IMR-90 (cell line): ENCODE measurements at regions not wholly inside any gene's neighbourhood (a gene's known extent, or its start where the extent isn't known, plus 50 kb on each side); places are given as distances from the start of the nearest gene placed in this dataset.

Experiments
- ATAC-seq: fragments of 200-7000 bp; cut with Tn5 transposase; 2 replicates; pipeline ENCODE4 v1.9.1; 2020; ENCODE audit warnings: low read depth, mild to moderate bottlenecking, moderate library complexity
- BruUV-seq: library from RNA; stranded (reverse); fragments of 400-500 nt; replicated peaks from 2 replicates; lab custom pipeline; 2021; lab: Mats Ljungman, UMichigan
- CTCF ChIA-PET: fragments of 300-600 bp; formaldehyde crosslinking; extraction: SDS; loops from one replicate; lab custom pipeline; 2021; ENCODE audit warnings: antibody characterized with exemption; lab: Yijun Ruan, JAX
- POLR2A ChIA-PET: fragments of 300-600 bp; sonication (Branson Sonifier 250); formaldehyde crosslinking; loops from one replicate; lab custom pipeline; 2022; ENCODE audit warnings: antibody characterized with exemption; ENCODE audit not compliant: unreplicated experiment; lab: Charles Lee
- DNase-seq: peaks from one replicate; pipeline ENCODE4 v3.0.0; 2013
- H2AFZ ChIP-seq: replicated peaks from 2 replicates; pipeline ENCODE3; 2013; ENCODE audit warnings: low read length, mild to moderate bottlenecking; ENCODE audit not compliant: poor library complexity
- H2AK5ac ChIP-seq: 2 replicates; pipeline ENCODE4 v1.6.1; 2013; ENCODE audit warnings: low read depth, low read length, inconsistent platforms
- H2AK9ac ChIP-seq: replicated peaks from 2 replicates; pipeline ENCODE3; 2013; ENCODE audit warnings: mild to moderate bottlenecking, low read depth, low read length, moderate library complexity; ENCODE audit not compliant: poor library complexity
- H2BK120ac ChIP-seq: 2 replicates; pipeline ENCODE4 v1.6.1; 2013; ENCODE audit warnings: low read depth, low read length, inconsistent platforms
- H2BK15ac ChIP-seq: 3 replicates; pipeline ENCODE4 v1.6.1; 2013; ENCODE audit warnings: low read depth, low read length, inconsistent platforms
- H2BK20ac ChIP-seq: 2 replicates; pipeline ENCODE4 v1.6.1; 2013; ENCODE audit warnings: low read depth, mild to moderate bottlenecking, inconsistent platforms, low read length, moderate library complexity
- H2BK5ac ChIP-seq: 2 replicates; pipeline ENCODE4 v1.6.1; 2013; ENCODE audit warnings: mild to moderate bottlenecking, low read depth, low read length, inconsistent platforms; ENCODE audit not compliant: poor library complexity, severe bottlenecking
- H3K14ac ChIP-seq: replicated peaks from 2 replicates; pipeline ENCODE4 v1.6.1; 2013; ENCODE audit warnings: low read depth, low read length, inconsistent platforms
- H3K18ac ChIP-seq: 2 replicates; pipeline ENCODE4 v1.6.1; 2013; ENCODE audit warnings: low read depth, low read length, control low read depth
- H3K23ac ChIP-seq: 2 replicates; pipeline ENCODE4 v1.6.1; 2013; ENCODE audit warnings: low read depth, low read length, inconsistent platforms
- H3K27ac ChIP-seq: 2 replicates; pipeline ENCODE4 v1.5.1; 2013; ENCODE audit warnings: mild to moderate bottlenecking, control low read depth, low read length; ENCODE audit not compliant: insufficient read depth
- H3K27me3 ChIP-seq: 2 replicates; pipeline ENCODE4 v1.6.1; 2013; ENCODE audit warnings: low read length; ENCODE audit not compliant: control insufficient read depth, insufficient read depth
- H3K36me3 ChIP-seq: 2 replicates; pipeline ENCODE4 v1.6.1; 2013; ENCODE audit warnings: low read length, mixed read lengths; ENCODE audit not compliant: control insufficient read depth, insufficient read depth
- H3K4ac ChIP-seq: 2 replicates; pipeline ENCODE4 v1.6.1; 2013; ENCODE audit warnings: low read depth, low read length, inconsistent platforms
- H3K4me1 ChIP-seq: 2 replicates; pipeline ENCODE4 v1.6.1; 2013; ENCODE audit warnings: low read length, mixed read lengths; ENCODE audit not compliant: control insufficient read depth, insufficient read depth
- H3K4me2 ChIP-seq: 2 replicates; pipeline ENCODE4 v1.6.1; 2013; ENCODE audit warnings: low read depth, mild to moderate bottlenecking, control low read depth, low read length, moderate library complexity
- H3K4me3 ChIP-seq: 2 replicates; pipeline ENCODE4 v1.5.1; 2013; ENCODE audit warnings: low read depth, mild to moderate bottlenecking, control low read depth, low read length, moderate library complexity; ENCODE audit not compliant: insufficient read depth
- H3K56ac ChIP-seq: 2 replicates; pipeline ENCODE4 v1.6.1; 2013; ENCODE audit warnings: low read length, inconsistent platforms; ENCODE audit not compliant: insufficient read depth; ENCODE audit errors: extremely low read depth
- H3K79me1 ChIP-seq, 2 experiments: 2 replicates each; pipeline ENCODE4 v1.6.1; 2013; ENCODE audit warnings: low read length in 2 of 2, inconsistent platforms in 1 of 2, low read depth in 1 of 2
- H3K9ac ChIP-seq: 2 replicates; pipeline ENCODE4 v1.6.1; 2013; ENCODE audit warnings: low read depth, low read length, control low read depth
- H3K9me1 ChIP-seq: 2 replicates; pipeline ENCODE4 v1.6.1; 2013; ENCODE audit warnings: low read length, inconsistent platforms; ENCODE audit not compliant: insufficient read depth
- H3K9me3 ChIP-seq: 2 replicates; pipeline ENCODE4 v1.6.1; 2013; ENCODE audit warnings: low read length; ENCODE audit not compliant: control insufficient read depth, insufficient read depth
- H4K20me1 ChIP-seq: 2 replicates; pipeline ENCODE4 v1.6.1; 2013; ENCODE audit warnings: low read length, inconsistent platforms; ENCODE audit not compliant: insufficient read depth
- H4K5ac ChIP-seq: 2 replicates; pipeline ENCODE4 v1.6.1; 2013; ENCODE audit warnings: mild to moderate bottlenecking, low read depth, low read length, control low read depth
- H4K8ac ChIP-seq, 2 experiments: 2 replicates each; pipeline ENCODE4 v1.6.1; 2013; ENCODE audit warnings: low read depth in 2 of 2, low read length in 2 of 2, control low read depth in 1 of 2, inconsistent platforms in 1 of 2
- H4K91ac ChIP-seq: 2 replicates; pipeline ENCODE4 v1.6.1; 2013; ENCODE audit warnings: low read depth, low read length, inconsistent platforms; ENCODE audit not compliant: insufficient read depth
- CEBPB ChIP-seq: IDR thresholded peaks from 2 replicates; pipeline ENCODE4 v1.6.1; 2012; ENCODE audit warnings: low read depth, low read length, improper control_type of control experiment
- MAFK ChIP-seq: IDR thresholded peaks from 2 replicates; pipeline ENCODE4 v1.6.1; 2012; ENCODE audit warnings: low read depth, low read length, improper control_type of control experiment
- NFE2L2 ChIP-seq: fragments of 150-350 bp; IDR thresholded peaks from 2 replicates; pipeline ENCODE4 v1.6.1; 2016; ENCODE audit warnings: low read depth, mild to moderate bottlenecking, low read length
- RFX5 ChIP-seq: IDR thresholded peaks from 2 replicates; pipeline ENCODE4 v1.8.0; 2012; ENCODE audit warnings: low read depth, mild to moderate bottlenecking, low read length, moderate library complexity
- WGBS, 2 experiments: methylation state at CpG; one replicate each; pipeline versions ENCODE4 v1.1.5 to v1.1.7; 2013; ENCODE audit warnings: missing lambda C conversion rate in 2 of 2; ENCODE audit not compliant: insufficient read length in 1 of 2; ENCODE audit errors: extremely low coverage in 2 of 2; 5-methylcytosine and 5-hydroxymethylcytosine counted together
- dilution Hi-C: fragments of 300-500 bp; cut with HindIII; formaldehyde crosslinking; loops from one replicate; pipeline ENCODE4 v1.14.3; 2018; ENCODE audit warnings: low sequenced_read_pairs; ENCODE audit not compliant: unreplicated experiment
- in situ Hi-C: fragments of 300-500 bp; cut with MboI; formaldehyde crosslinking; loops from 3 replicates; pipeline ENCODE4 v1.14.3; 2019; ENCODE audit warnings: low sequenced_read_pairs, inconsistent platforms, mixed read lengths
- intact Hi-C: fragments of 100-400 bp; cut with micrococcal nuclease; formaldehyde crosslinking; loops from 2 replicates; pipeline ENCODE4 v1.10.0; 2022

GRCh38 chr16:64872101-64872500 is 249.8 kb downstream of the CDH11 start:
- no peaks in the 10 kb centered on the region for H3K36me3 ChIP-seq
- no peak overlapping the region for H2BK20ac ChIP-seq
- H2AFZ ChIP-seq: no peak overlapping the region
- dilution Hi-C loops: no loop called here
- H2BK120ac ChIP-seq: no peak overlapping the region
- TF ChIP-seq MAFK (no peak), RFX5 (no peak), CEBPB (no peak), NFE2L2 (no peak)
- no peak overlapping the region for H3K4me3 ChIP-seq
- no peak overlapping the region for H3K4ac ChIP-seq
- no peak overlapping the region for H3K56ac ChIP-seq
- no peaks in the 10 kb centered on the region for H4K20me1 ChIP-seq
- no CpG with 5 or more reads among the region's 2 CpGs for WGBS, 2 experiments
- no peak overlapping the region for H2AK5ac ChIP-seq
- no TSS peak for BruUV-seq
- peaks cover 5% of the 10 kb centered on the region for H3K4me1 ChIP-seq
- no peak overlapping the region for H3K14ac ChIP-seq
- peak; percentile 53 for ATAC-seq
- H2AK9ac ChIP-seq: no peak overlapping the region
- in situ Hi-C loops: no loop called here
- no peak overlapping the region for H3K23ac ChIP-seq
- POLR2A ChIA-PET: no interaction called here
- no peaks in the 10 kb centered on the region for H3K9me1 ChIP-seq
- intact Hi-C loops: loop anchor here (10.0 kb wide), 1 partner anchor 667 kb away; no protein-coding TSS in a partner anchor
- DNase-seq: peak; percentile 28
- H4K8ac ChIP-seq: no peak overlapping the region
- no peak overlapping the region for H4K5ac ChIP-seq
- H3K27ac ChIP-seq: no peak overlapping the region
- no peak overlapping the region for H4K91ac ChIP-seq
- no peaks in the 10 kb centered on the region for H3K27me3 ChIP-seq
- H2BK15ac ChIP-seq: no peak overlapping the region
- no peak overlapping the region for H2BK5ac ChIP-seq
- H3K9ac ChIP-seq: no peak overlapping the region
- CTCF ChIA-PET: no interaction called here
- H3K4me2 ChIP-seq: no peak overlapping the region
- no peak overlapping the region for H3K18ac ChIP-seq
- no peaks in the 10 kb centered on the region for H3K79me1 ChIP-seq
- H3K9me3 ChIP-seq: no peaks in the 10 kb centered on the region
